GM19043 (cell line): ENCODE measurements at regions not wholly inside any gene's neighbourhood (a gene's known extent, or its start where the extent isn't known, plus 50 kb on each side); places are given as distances from the start of the nearest gene placed in this dataset.

Experiments
- ATAC-seq: cut with Tn5 transposase; IDR thresholded peaks from one replicate; pipeline ENCODE4 v1.9.1; 2021; ENCODE audit warnings: low read depth; ENCODE audit not compliant: unreplicated experiment

GRCh38 chr1:178973652-178974101, 52.0 kb upstream of the FAM20B start:
- ATAC-seq: peak; percentile 57
